Endodermal cell (in vitro differentiated cells): ENCODE measurements at regions not wholly inside any gene's neighbourhood (a gene's known extent, or its start where the extent isn't known, plus 50 kb on each side); places are given as distances from the start of the nearest gene placed in this dataset.

Experiments used
- DNase-seq: peaks from one replicate; pipeline ENCODE4 v3.0.0-alpha.2; 2017
- H3K27ac ChIP-seq: 2 replicates; pipeline ENCODE4 v1.5.1; 2013; ENCODE audit warnings: mild to moderate bottlenecking, low read depth, low read length, moderate library complexity
- H3K27me3 ChIP-seq: 2 replicates; pipeline ENCODE4 v1.6.1; 2013; ENCODE audit warnings: mild to moderate bottlenecking, low read length, moderate library complexity; ENCODE audit not compliant: insufficient read depth, control insufficient read depth, poor library complexity, severe bottlenecking
- H3K36me3 ChIP-seq: 2 replicates; pipeline ENCODE4 v1.7.0; 2013; ENCODE audit warnings: mild to moderate bottlenecking, low read length, moderate library complexity; ENCODE audit not compliant: control insufficient read depth, insufficient read depth
- H3K4me1 ChIP-seq: one replicate; pipeline ENCODE4 v1.7.0; 2013; ENCODE audit warnings: low read length; ENCODE audit not compliant: control insufficient read depth, insufficient read depth
- H3K4me3 ChIP-seq: 2 replicates; pipeline ENCODE4 v1.5.1; 2013; ENCODE audit warnings: mild to moderate bottlenecking, low read length, moderate library complexity
- H3K9ac ChIP-seq: 2 replicates; pipeline ENCODE4 v1.6.1; 2013; ENCODE audit warnings: mild to moderate bottlenecking, low read length, moderate library complexity; ENCODE audit not compliant: poor library complexity, severe bottlenecking; ENCODE audit errors: extremely low read depth
- H3K9me3 ChIP-seq: 2 replicates; pipeline ENCODE4 v1.6.1; 2013; ENCODE audit warnings: mild to moderate bottlenecking, low read length, moderate library complexity; ENCODE audit not compliant: control insufficient read depth
- H3K27ac Mint-ChIP-seq: 2 replicates; pipeline ENCODE4 v1.8.0; 2020; ENCODE audit warnings: mixed read lengths
- H3K27me3 Mint-ChIP-seq: 2 replicates; pipeline ENCODE4 v1.8.0; 2021; ENCODE audit warnings: mild to moderate bottlenecking, mixed read lengths; ENCODE audit not compliant: insufficient read depth
- H3K36me3 Mint-ChIP-seq: 2 replicates; pipeline ENCODE4 v1.8.0; 2020; ENCODE audit warnings: low read depth, mixed read lengths
- H3K4me1 Mint-ChIP-seq: 2 replicates; pipeline ENCODE4 v1.8.0; 2020; ENCODE audit warnings: mixed read lengths
- H3K4me3 Mint-ChIP-seq: 2 replicates; pipeline ENCODE4 v1.8.0; 2020; ENCODE audit warnings: mild to moderate bottlenecking, moderate library complexity, mixed read lengths
- H3K9me3 Mint-ChIP-seq: 2 replicates; pipeline ENCODE4 v1.8.0; 2020; ENCODE audit warnings: mild to moderate bottlenecking, mixed read lengths
- CTCF ChIP-seq: fragments of 200-600 bp; sonication (generic); conservative IDR thresholded peaks from 2 replicates; pipeline ENCODE4 v1.5.0; 2021; ENCODE audit warnings: antibody characterized with exemption, mild to moderate bottlenecking
- WGBS, 2 experiments: methylation state at CpG; one replicate each; pipeline versions ENCODE4 v1.1.5 to v1.1.7; 2013; ENCODE audit warnings: missing lambda C conversion rate in 2 of 2, mixed read lengths in 1 of 2; ENCODE audit not compliant: insufficient coverage in 1 of 2, insufficient read length in 1 of 2; 5-methylcytosine and 5-hydroxymethylcytosine counted together

GRCh38 chr18:57970356-57971095 is 73.5 kb upstream of the NEDD4L start:
- Mint-ChIP-seq H3K9me3 (no peaks in the 10 kb centered on the region), H3K4me3 (no peak overlapping the region)
- DNase-seq = peak; percentile 84

GRCh38 chr18:57969824-57970223 is 74.2 kb upstream of the NEDD4L start:
- no peak overlapping the region for H3K27ac Mint-ChIP-seq

More at GRCh38 chr18:57970356-57971095, 73.5 kb upstream of the NEDD4L start:
- Mint-ChIP-seq H3K27ac (no peak overlapping the region), H3K27me3 (peaks cover 29% of the 10 kb centered on the region), H3K4me1 (peaks cover 10% of the 10 kb centered on the region), H3K36me3 (no peaks in the 10 kb centered on the region)
- H3K9ac ChIP-seq = no peak overlapping the region
- no peaks in the 10 kb centered on the region for H3K4me1 ChIP-seq
- H3K27ac ChIP-seq = no peak overlapping the region
- H3K27me3 ChIP-seq = no peaks in the 10 kb centered on the region
- H3K36me3 ChIP-seq = no peaks in the 10 kb centered on the region
- H3K4me3 ChIP-seq = no peak overlapping the region
- H3K9me3 ChIP-seq = no peaks in the 10 kb centered on the region
- 92 to 93% methylated on average over 7 to 12 of the region's 12 CpGs for WGBS, 2 experiments
- TF ChIP-seq CTCF = peak; percentile 85

GRCh38 chr18:57965246-57965645 is 78.8 kb upstream of the NEDD4L start:
- no peaks in the 10 kb centered on the region for H3K9me3 ChIP-seq
- Mint-ChIP-seq H3K9me3 (peaks cover 2% of the 10 kb centered on the region), H3K36me3 (no peaks in the 10 kb centered on the region), H3K4me3 (no peak overlapping the region), H3K27ac (no peak overlapping the region), H3K27me3 (peaks cover 5% of the 10 kb centered on the region), H3K4me1 (peaks cover 9% of the 10 kb centered on the region)
- no peaks in the 10 kb centered on the region for H3K27me3 ChIP-seq
- no peaks in the 10 kb centered on the region for H3K4me1 ChIP-seq
- DNase-seq = no peak
- no peak overlapping the region for H3K27ac ChIP-seq
- H3K36me3 ChIP-seq = no peaks in the 10 kb centered on the region
- no peak for TF ChIP-seq CTCF
- H3K9ac ChIP-seq = no peak overlapping the region
- no peak overlapping the region for H3K4me3 ChIP-seq
- 91 to 96% methylated on average over 6 of the region's 6 CpGs for WGBS, 2 experiments

More at GRCh38 chr18:57969824-57970223, 74.2 kb upstream of the NEDD4L start:
- H3K36me3 ChIP-seq = no peaks in the 10 kb centered on the region
- H3K9me3 ChIP-seq = no peaks in the 10 kb centered on the region
- DNase-seq = no peak
- no peaks in the 10 kb centered on the region for H3K4me1 ChIP-seq
- peaks cover 22% of the 10 kb centered on the region for H3K27me3 Mint-ChIP-seq
- H3K27me3 ChIP-seq = no peaks in the 10 kb centered on the region
- peaks cover 2% of the 10 kb centered on the region for H3K9me3 Mint-ChIP-seq
- H3K27ac ChIP-seq = no peak overlapping the region
- no peak for TF ChIP-seq CTCF
- no peak overlapping the region for H3K9ac ChIP-seq
- no peak overlapping the region for H3K4me3 Mint-ChIP-seq
- H3K36me3 Mint-ChIP-seq = no peaks in the 10 kb centered on the region
- 87 to 98% methylated on average over 2 of the region's 2 CpGs for WGBS, 2 experiments
- peaks cover 10% of the 10 kb centered on the region for H3K4me1 Mint-ChIP-seq
- no peak overlapping the region for H3K4me3 ChIP-seq
